Subcutaneous abdominal adipose tissue (tissue), 5 donors: ENCODE measurements at regions not wholly inside any gene's neighbourhood (a gene's known extent, or its start where the extent isn't known, plus 50 kb on each side); places are given as distances from the start of the nearest gene placed in this dataset.

Experiments used
- H3K27ac ChIP-seq: one replicate; pipeline ENCODE4 v1.7.0; 2013; ENCODE audit warnings: low read depth, mild to moderate bottlenecking, inconsistent platforms, low read length, moderate library complexity
- H3K27me3 ChIP-seq, 5 donors: one replicate each; pipeline ENCODE4 v1.7.0; 2013; ENCODE audit warnings: low read length in 5 of 5, inconsistent platforms in 1 of 5; ENCODE audit not compliant: control insufficient read depth in 5 of 5, insufficient read depth in 4 of 5
- H3K36me3 ChIP-seq, 5 donors: one replicate each; pipeline ENCODE4 v1.7.0; 2013; ENCODE audit warnings: low read length in 5 of 5; ENCODE audit not compliant: control insufficient read depth in 5 of 5, insufficient read depth in 5 of 5
- H3K4me1 ChIP-seq, 5 donors: one replicate each; pipeline ENCODE4 v1.7.0; 2013; ENCODE audit warnings: low read length in 5 of 5, mild to moderate bottlenecking in 3 of 5, moderate library complexity in 1 of 5; ENCODE audit not compliant: control insufficient read depth in 5 of 5, insufficient read depth in 5 of 5
- H3K4me3 ChIP-seq, 5 donors: one replicate each; pipeline ENCODE4 v1.7.0; 2013; ENCODE audit warnings: low read length in 5 of 5, low read depth in 1 of 5
- H3K9ac ChIP-seq, 5 donors: one replicate each; pipeline ENCODE4 v1.7.0; 2013; ENCODE audit warnings: low read length in 5 of 5, mild to moderate bottlenecking in 4 of 5, moderate library complexity in 3 of 5
- H3K9me3 ChIP-seq, 5 donors: one replicate each; pipeline ENCODE4 v1.7.0; 2013; ENCODE audit warnings: low read length in 5 of 5; ENCODE audit not compliant: control insufficient read depth in 5 of 5
- donor health status: healthy.
- donor health status: healthy.
- donor health status: healthy.
- donor health status: healthy.
- donor health status: healthy.

GRCh38 chr10:91073286-91073979 lies 147.0 kb upstream of the PCGF5 start:
- Histone ChIP-seq H3K27ac (no peak overlapping the region), H3K36me3 (no peaks in the 10 kb centered on the region), H3K4me1 (peaks cover 0 to 8% (median 6%) of the 10 kb centered on the region in 5 donors), H3K9ac (no peak overlapping the region), H3K4me3 (no peak overlapping the region), H3K9me3 (no peaks in the 10 kb centered on the region), H3K27me3 (peaks cover 0 to 2% (median 0%) of the 10 kb centered on the region in 5 donors)

- Histone ChIP-seq H3K4me1 (peaks cover 0 to 8% (median 6%) of the 10 kb centered on the region in 5 donors), H3K36me3 (no peaks in the 10 kb centered on the region), H3K27me3 (no peaks in the 10 kb centered on the region), H3K9ac (no peak overlapping the region), H3K27ac (no peak overlapping the region), H3K4me3 (no peak overlapping the region), H3K9me3 (no peaks in the 10 kb centered on the region)
Observed at GRCh38 chr10:91076991-91077548, 143.4 kb upstream of the PCGF5 start.

GRCh38 chr10:91077549-91078071 lies 142.9 kb upstream of the PCGF5 start:
- Histone ChIP-seq H3K27ac (no peak overlapping the region), H3K4me3 (peak overlapping the region in 1 of 5 donors; percentile 22)

DNA sequence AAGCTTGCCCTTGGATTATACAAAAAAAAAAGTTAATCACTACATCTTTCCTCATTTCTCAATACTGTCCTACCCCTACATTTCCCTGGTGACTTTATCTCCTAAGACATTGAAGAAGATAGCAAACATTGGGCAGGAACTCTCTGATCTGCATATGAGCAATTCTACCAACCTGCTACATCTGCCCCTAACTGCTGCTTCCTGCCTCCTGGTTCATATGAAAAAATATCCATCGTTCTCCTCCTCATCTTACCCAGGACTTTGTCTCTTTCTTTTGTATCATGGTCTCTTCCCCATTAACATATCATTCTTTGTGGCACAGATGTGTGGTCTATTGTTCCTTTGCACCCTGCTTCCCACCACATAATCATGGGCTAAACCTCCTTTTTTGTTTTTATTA lies 139.7 kb upstream of the PCGF5 start:
- no peak overlapping the region for H3K9ac ChIP-seq
- no peak overlapping the region for H3K27ac ChIP-seq
- no peaks in the 10 kb centered on the region for H3K36me3 ChIP-seq

More at GRCh38 chr10:91077549-91078071, 142.9 kb upstream of the PCGF5 start:
- Histone ChIP-seq H3K4me1 (peaks cover 0 to 8% (median 6%) of the 10 kb centered on the region in 5 donors), H3K27me3 (no peaks in the 10 kb centered on the region), H3K9ac (peak overlapping the region in 1 of 5 donors; percentile 2), H3K36me3 (no peaks in the 10 kb centered on the region), H3K9me3 (no peaks in the 10 kb centered on the region)

DNA sequence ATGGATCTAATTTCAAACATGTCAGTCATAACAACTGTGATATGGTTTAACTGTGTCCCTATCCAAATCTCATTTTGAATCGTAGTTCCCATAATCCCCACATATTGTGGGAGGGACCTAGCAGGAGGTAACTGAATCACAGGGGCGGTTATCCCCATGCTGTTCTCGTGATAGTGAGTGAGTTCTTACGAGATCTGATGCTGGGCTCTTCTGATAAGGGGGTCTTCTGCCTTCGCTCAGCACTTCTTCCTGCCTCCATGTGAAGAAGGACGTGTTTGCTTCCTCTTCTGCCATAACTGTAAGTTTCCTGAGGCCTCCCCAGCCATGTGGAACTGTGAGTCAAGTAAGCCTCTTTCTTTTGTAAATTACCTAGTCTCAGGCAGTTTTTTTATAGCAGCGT lies 138.0 kb upstream of the PCGF5 start:
- H3K27me3 ChIP-seq: no peaks in the 10 kb centered on the region
- H3K9me3 ChIP-seq: peaks cover 0 to 2% (median 0%) of the 10 kb centered on the region in 5 donors
- H3K27ac ChIP-seq: no peak overlapping the region
- H3K4me1 ChIP-seq: peaks cover 0 to 8% (median 5%) of the 10 kb centered on the region in 5 donors
- no peaks in the 10 kb centered on the region for H3K36me3 ChIP-seq
- no peak overlapping the region for H3K9ac ChIP-seq
- no peak overlapping the region for H3K4me3 ChIP-seq

More for the DNA sequence above, 139.7 kb upstream of the PCGF5 start:
- H3K27me3 ChIP-seq: no peaks in the 10 kb centered on the region
- H3K4me1 ChIP-seq: peaks cover 0 to 8% (median 6%) of the 10 kb centered on the region in 5 donors
- H3K9me3 ChIP-seq: peaks cover 0 to 2% (median 0%) of the 10 kb centered on the region in 5 donors
- H3K4me3 ChIP-seq: no peak overlapping the region

DNA sequence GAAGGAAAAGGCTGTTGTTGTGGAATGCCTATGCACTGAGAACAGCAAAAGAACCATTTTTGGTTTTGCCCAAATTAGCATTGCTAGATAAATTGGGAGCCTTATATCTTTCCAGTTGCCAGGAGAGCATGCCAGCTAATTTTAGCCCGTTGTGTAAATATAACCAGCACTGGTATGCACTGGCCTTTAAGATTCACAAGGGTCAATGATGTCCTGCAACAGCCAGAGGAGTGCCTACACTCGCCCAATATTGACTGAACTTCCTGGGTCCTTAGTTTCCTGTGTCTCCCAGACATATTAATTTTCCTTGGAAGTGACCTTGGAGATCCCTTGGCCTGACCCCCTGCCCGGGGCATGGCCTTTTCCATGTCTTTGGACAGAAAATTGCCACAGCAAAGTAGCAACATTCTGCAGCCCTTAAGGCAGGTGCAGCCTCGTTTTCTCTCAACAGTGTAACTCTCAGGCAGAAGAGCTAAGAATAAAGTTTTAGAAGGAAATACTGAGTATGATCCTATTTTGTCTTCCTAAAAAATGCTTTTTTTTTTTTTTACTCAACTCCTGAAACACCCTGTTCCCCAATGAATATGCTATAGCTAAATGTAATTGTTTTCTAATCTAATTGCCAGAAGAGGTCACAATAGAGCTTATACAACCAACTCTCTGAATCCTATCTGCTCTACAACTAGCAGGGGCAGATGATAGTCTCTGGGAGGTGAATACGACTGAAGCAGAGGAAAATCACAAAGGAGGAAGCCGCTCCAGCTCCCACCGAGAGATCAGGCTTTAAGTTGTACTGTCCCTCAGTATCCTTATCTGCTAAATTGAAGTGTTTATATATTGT lies 131.9 kb upstream of the PCGF5 start:
- H3K4me1 ChIP-seq: no peaks in the 10 kb centered on the region
- H3K27ac ChIP-seq: no peak overlapping the region
- H3K27me3 ChIP-seq: no peaks in the 10 kb centered on the region
- no peak overlapping the region for H3K9ac ChIP-seq
- H3K9me3 ChIP-seq: peaks cover 0 to 7% (median 2%) of the 10 kb centered on the region in 5 donors
- H3K4me3 ChIP-seq: no peak overlapping the region
- H3K36me3 ChIP-seq: no peaks in the 10 kb centered on the region

DNA sequence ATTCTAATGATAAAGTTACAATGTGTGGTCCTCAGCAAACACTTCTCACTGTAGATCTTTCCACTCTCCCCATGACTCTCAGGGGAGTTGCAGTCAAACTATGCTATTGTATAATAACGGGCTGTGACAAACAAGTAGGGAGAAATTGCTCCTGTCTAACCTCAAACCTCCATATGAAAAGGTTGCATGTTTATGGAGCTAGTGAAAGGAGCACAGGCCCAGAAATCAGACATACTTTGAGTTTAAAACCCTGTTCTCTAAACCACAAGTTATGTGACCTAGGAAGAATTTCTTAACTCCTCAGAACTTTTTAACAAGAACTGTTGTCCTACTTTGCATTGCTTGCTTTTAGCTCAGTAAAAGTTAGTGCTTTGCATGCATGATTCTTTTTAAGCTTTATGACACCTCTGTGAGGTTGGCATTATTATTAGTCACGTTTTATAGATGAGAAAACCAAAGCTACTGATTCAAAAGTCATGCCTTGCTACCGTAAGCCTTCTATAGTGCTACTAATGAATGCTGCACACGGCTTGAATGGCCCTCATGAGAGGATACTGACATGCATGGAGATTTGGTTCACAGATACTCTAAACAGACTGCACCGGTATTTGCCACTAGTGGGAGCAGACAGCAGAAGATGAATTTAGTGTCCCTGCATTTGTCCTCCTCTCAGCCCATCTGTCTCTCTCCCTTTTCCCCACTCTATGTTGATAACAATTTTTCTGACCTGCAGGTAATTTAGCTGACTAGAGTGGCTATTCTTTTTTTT lies 129.5 kb upstream of the PCGF5 start:
- Histone ChIP-seq H3K9me3 (peaks cover 0 to 10% (median 2%) of the 10 kb centered on the region in 5 donors), H3K36me3 (no peaks in the 10 kb centered on the region), H3K4me1 (no peaks in the 10 kb centered on the region), H3K27me3 (no peaks in the 10 kb centered on the region), H3K9ac (no peak overlapping the region), H3K27ac (no peak overlapping the region), H3K4me3 (no peak overlapping the region)

- Histone ChIP-seq H3K4me1 (no peaks in the 10 kb centered on the region), H3K36me3 (no peaks in the 10 kb centered on the region), H3K9ac (no peak overlapping the region), H3K9me3 (peaks cover 0 to 10% (median 2%) of the 10 kb centered on the region in 5 donors), H3K27ac (no peak overlapping the region), H3K4me3 (no peak overlapping the region), H3K27me3 (no peaks in the 10 kb centered on the region)
Observed at GRCh38 chr10:91091780-91092179, 128.7 kb upstream of the PCGF5 start.

- H3K4me3 ChIP-seq: no peak overlapping the region
- no peaks in the 10 kb centered on the region for H3K4me1 ChIP-seq
- H3K27me3 ChIP-seq: no peaks in the 10 kb centered on the region
- H3K27ac ChIP-seq: no peak overlapping the region
- H3K9ac ChIP-seq: no peak overlapping the region
- H3K36me3 ChIP-seq: no peaks in the 10 kb centered on the region
- H3K9me3 ChIP-seq: peaks cover 0 to 18% (median 10%) of the 10 kb centered on the region in 5 donors
Observed at GRCh38 chr10:91096274-91096673, 124.2 kb upstream of the PCGF5 start.
